Endodermal cell (in vitro differentiated cells): ENCODE measurements at regions not wholly inside any gene's neighbourhood (a gene's known extent, or its start where the extent isn't known, plus 50 kb on each side); places are given as distances from the start of the nearest gene placed in this dataset.

Source experiments
- DNase-seq: peaks from one replicate; pipeline ENCODE4 v3.0.0-alpha.2; 2017
- H3K27ac ChIP-seq: 2 replicates; pipeline ENCODE4 v1.5.1; 2013; ENCODE audit warnings: mild to moderate bottlenecking, low read depth, low read length, moderate library complexity
- H3K27me3 ChIP-seq: 2 replicates; pipeline ENCODE4 v1.6.1; 2013; ENCODE audit warnings: mild to moderate bottlenecking, low read length, moderate library complexity; ENCODE audit not compliant: insufficient read depth, control insufficient read depth, poor library complexity, severe bottlenecking
- H3K36me3 ChIP-seq: 2 replicates; pipeline ENCODE4 v1.7.0; 2013; ENCODE audit warnings: mild to moderate bottlenecking, low read length, moderate library complexity; ENCODE audit not compliant: control insufficient read depth, insufficient read depth
- H3K4me1 ChIP-seq: one replicate; pipeline ENCODE4 v1.7.0; 2013; ENCODE audit warnings: low read length; ENCODE audit not compliant: control insufficient read depth, insufficient read depth
- H3K4me3 ChIP-seq: 2 replicates; pipeline ENCODE4 v1.5.1; 2013; ENCODE audit warnings: mild to moderate bottlenecking, low read length, moderate library complexity
- H3K9ac ChIP-seq: 2 replicates; pipeline ENCODE4 v1.6.1; 2013; ENCODE audit warnings: mild to moderate bottlenecking, low read length, moderate library complexity; ENCODE audit not compliant: poor library complexity, severe bottlenecking; ENCODE audit errors: extremely low read depth
- H3K9me3 ChIP-seq: 2 replicates; pipeline ENCODE4 v1.6.1; 2013; ENCODE audit warnings: mild to moderate bottlenecking, low read length, moderate library complexity; ENCODE audit not compliant: control insufficient read depth
- H3K27ac Mint-ChIP-seq: 2 replicates; pipeline ENCODE4 v1.8.0; 2020; ENCODE audit warnings: mixed read lengths
- H3K27me3 Mint-ChIP-seq: 2 replicates; pipeline ENCODE4 v1.8.0; 2021; ENCODE audit warnings: mild to moderate bottlenecking, mixed read lengths; ENCODE audit not compliant: insufficient read depth
- H3K36me3 Mint-ChIP-seq: 2 replicates; pipeline ENCODE4 v1.8.0; 2020; ENCODE audit warnings: low read depth, mixed read lengths
- H3K4me1 Mint-ChIP-seq: 2 replicates; pipeline ENCODE4 v1.8.0; 2020; ENCODE audit warnings: mixed read lengths
- H3K4me3 Mint-ChIP-seq: 2 replicates; pipeline ENCODE4 v1.8.0; 2020; ENCODE audit warnings: mild to moderate bottlenecking, moderate library complexity, mixed read lengths
- H3K9me3 Mint-ChIP-seq: 2 replicates; pipeline ENCODE4 v1.8.0; 2020; ENCODE audit warnings: mild to moderate bottlenecking, mixed read lengths
- CTCF ChIP-seq: fragments of 200-600 bp; sonication (generic); conservative IDR thresholded peaks from 2 replicates; pipeline ENCODE4 v1.5.0; 2021; ENCODE audit warnings: antibody characterized with exemption, mild to moderate bottlenecking
- WGBS, 2 experiments: methylation state at CpG; one replicate each; pipeline versions ENCODE4 v1.1.5 to v1.1.7; 2013; ENCODE audit warnings: missing lambda C conversion rate in 2 of 2, mixed read lengths in 1 of 2; ENCODE audit not compliant: insufficient coverage in 1 of 2, insufficient read length in 1 of 2; 5-methylcytosine and 5-hydroxymethylcytosine counted together

- Histone ChIP-seq H3K9ac (no peak overlapping the region), H3K27ac (no peak overlapping the region), H3K4me1 (no peaks in the 10 kb centered on the region), H3K4me3 (no peak overlapping the region), H3K9me3 (peaks cover 15% of the 10 kb centered on the region), H3K36me3 (no peaks in the 10 kb centered on the region), H3K27me3 (no peaks in the 10 kb centered on the region)
- Mint-ChIP-seq H3K9me3 (peaks cover 26% of the 10 kb centered on the region), H3K27ac (no peak overlapping the region), H3K36me3 (peaks cover 5% of the 10 kb centered on the region), H3K4me1 (peaks cover 2% of the 10 kb centered on the region), H3K27me3 (no peaks in the 10 kb centered on the region), H3K4me3 (no peak overlapping the region)
- WGBS, 2 experiments, result 90 to 92% methylated on average over 2 to 5 of the region's 5 CpGs
- DNase-seq, result no peak
- no peak for TF ChIP-seq CTCF
Measured at GRCh38 chr1:95876276-95876675, 642.3 kb downstream of the RWDD3 start.

DNA sequence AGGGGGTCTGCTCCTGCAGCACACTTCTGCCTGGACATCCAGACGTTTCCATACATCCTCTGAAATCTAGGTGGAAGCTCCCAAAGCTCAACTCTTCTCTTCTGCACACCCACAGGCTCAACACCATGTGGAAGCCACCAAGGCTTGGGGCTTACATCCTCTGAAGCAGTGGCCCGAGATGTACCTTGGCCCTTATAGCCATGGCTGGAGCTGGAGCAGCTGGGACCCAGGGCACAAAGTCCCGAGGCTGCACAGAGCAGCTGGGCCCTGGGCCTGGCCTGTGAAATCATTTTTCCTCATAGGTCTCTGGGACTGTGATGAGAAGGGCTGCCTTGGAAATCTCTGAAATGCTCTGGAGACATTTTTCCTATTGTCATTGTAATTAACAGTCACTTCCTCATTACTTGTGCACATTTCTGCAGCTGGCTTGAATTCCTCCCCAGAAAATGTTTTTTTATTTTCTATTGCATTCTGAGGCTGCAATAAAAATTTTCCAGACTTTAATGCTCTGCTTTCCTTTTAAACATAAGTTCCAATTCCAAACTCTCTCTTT is 645.6 kb downstream of the RWDD3 start:
- peaks cover 11% of the 10 kb centered on the region for H3K9me3 ChIP-seq
- no peak for DNase-seq
- no peaks in the 10 kb centered on the region for H3K27me3 ChIP-seq
- no peak for TF ChIP-seq CTCF
- WGBS, 2 experiments, result 83 to 86% methylated on average over 1 to 3 of the region's 3 CpGs
- no peak overlapping the region for H3K9ac ChIP-seq
- H3K36me3 Mint-ChIP-seq, result peaks cover 5% of the 10 kb centered on the region
- H3K27ac ChIP-seq, result no peak overlapping the region
- no peak overlapping the region for H3K27ac Mint-ChIP-seq
- H3K4me1 ChIP-seq, result no peaks in the 10 kb centered on the region
- no peak overlapping the region for H3K4me3 Mint-ChIP-seq
- H3K36me3 ChIP-seq, result no peaks in the 10 kb centered on the region
- H3K4me3 ChIP-seq, result no peak overlapping the region
- H3K27me3 Mint-ChIP-seq, result no peaks in the 10 kb centered on the region
- H3K9me3 Mint-ChIP-seq, result peaks cover 23% of the 10 kb centered on the region
- peaks cover 2% of the 10 kb centered on the region for H3K4me1 Mint-ChIP-seq

- H3K27me3 Mint-ChIP-seq, result no peaks in the 10 kb centered on the region
- peak overlapping the region; percentile 78 for H3K27ac Mint-ChIP-seq
- Histone ChIP-seq H3K9me3 (peaks cover 12% of the 10 kb centered on the region), H3K4me3 (peak overlapping the region; percentile 35), H3K9ac (no peak overlapping the region), H3K27me3 (no peaks in the 10 kb centered on the region), H3K36me3 (no peaks in the 10 kb centered on the region), H3K27ac (no peak overlapping the region), H3K4me1 (no peaks in the 10 kb centered on the region)
- peaks cover 24% of the 10 kb centered on the region for H3K4me1 Mint-ChIP-seq
- H3K4me3 Mint-ChIP-seq, result peak overlapping the region; percentile 3
- H3K9me3 Mint-ChIP-seq, result peaks cover 9% of the 10 kb centered on the region
- no peak for TF ChIP-seq CTCF
- H3K36me3 Mint-ChIP-seq, result no peaks in the 10 kb centered on the region
- no peak for DNase-seq
- WGBS, 2 experiments, result 25 to 31% methylated on average over 5 of the region's 5 CpGs
Measured at GRCh38 chr1:95888941-95889390, 655.0 kb downstream of the RWDD3 start.
